GM23338 (cell line): ENCODE measurements at regions not wholly inside any gene's neighbourhood (a gene's known extent, or its start where the extent isn't known, plus 50 kb on each side); places are given as distances from the start of the nearest gene placed in this dataset.

ENCODE experiments used
- ATAC-seq: fragments of 200-7000 bp; cut with Tn5 transposase; 3 replicates; pipeline ENCODE4 v1.9.1; 2020
- DNase-seq: peaks from one replicate; pipeline ENCODE4 v3.0.0-alpha.2; 2015; ENCODE audit warnings: low spot score
- H2AFZ ChIP-seq: fragments of 200-600 bp; sonication (generic); 2 replicates; pipeline ENCODE4 v1.8.0; 2016; ENCODE audit warnings: antibody characterized with exemption, mild to moderate bottlenecking, moderate library complexity
- H3F3A ChIP-seq: fragments of 200-600 bp; sonication (generic); replicated peaks from 2 replicates; pipeline ENCODE4 v1.8.0; 2017; ENCODE audit warnings: antibody characterized with exemption, mixed run types, low read depth
- H3K27ac ChIP-seq: fragments of 200-600 bp; sonication (generic); 2 replicates; pipeline ENCODE4 v1.6.1; 2016; ENCODE audit warnings: low read depth
- H3K27me3 ChIP-seq: fragments of 200-600 bp; sonication (generic); 2 replicates; pipeline ENCODE4 v1.8.0; 2016; ENCODE audit warnings: mild to moderate bottlenecking, mixed run types, moderate library complexity; ENCODE audit not compliant: insufficient read depth
- H3K36me3 ChIP-seq: fragments of 200-600 bp; sonication (generic); 2 replicates; pipeline ENCODE4 v1.8.0; 2016; ENCODE audit warnings: mild to moderate bottlenecking; ENCODE audit not compliant: insufficient read depth
- H3K4me1 ChIP-seq: fragments of 200-600 bp; sonication (generic); 2 replicates; pipeline ENCODE4 v1.8.0; 2016; ENCODE audit warnings: mild to moderate bottlenecking, moderate library complexity; ENCODE audit not compliant: insufficient read depth
- H3K4me2 ChIP-seq: fragments of 200-600 bp; sonication (generic); 2 replicates; pipeline ENCODE4 v1.7.1; 2017; ENCODE audit warnings: mixed run types
- H3K4me3 ChIP-seq: fragments of 200-600 bp; sonication (generic); 2 replicates; pipeline ENCODE4 v1.6.1; 2016; ENCODE audit warnings: mixed run types
- H3K79me2 ChIP-seq: fragments of 200-600 bp; sonication (generic); replicated peaks from 2 replicates; pipeline ENCODE4 v1.8.0; 2017; ENCODE audit warnings: mild to moderate bottlenecking; ENCODE audit not compliant: insufficient read depth
- H3K9me2 ChIP-seq: fragments of 200-600 bp; sonication (generic); 2 replicates; pipeline ENCODE4 v1.8.0; 2017; ENCODE audit not compliant: insufficient read depth
- H4K20me1 ChIP-seq: fragments of 200-600 bp; sonication (generic); replicated peaks from 2 replicates; pipeline ENCODE4 v1.8.0; 2017; ENCODE audit warnings: mild to moderate bottlenecking; ENCODE audit not compliant: insufficient read depth
- H3K27ac Mint-ChIP-seq: 2 replicates; pipeline ENCODE4 v1.8.0; 2020; ENCODE audit warnings: inconsistent platforms, mild to moderate bottlenecking, moderate library complexity, mixed read lengths
- H3K27me3 Mint-ChIP-seq: 3 replicates; pipeline ENCODE4 v1.8.0; 2022; ENCODE audit warnings: low read depth, mild to moderate bottlenecking, moderate library complexity, mixed read lengths, inconsistent platforms; ENCODE audit not compliant: insufficient read depth, poor library complexity
- H3K36me3 Mint-ChIP-seq: 3 replicates; pipeline ENCODE4 v1.8.0; 2021; ENCODE audit warnings: low read depth, mild to moderate bottlenecking, inconsistent platforms, moderate library complexity, mixed read lengths
- H3K4me1 Mint-ChIP-seq: 3 replicates; pipeline ENCODE4 v1.8.0; 2020; ENCODE audit warnings: mild to moderate bottlenecking, inconsistent platforms, mixed read lengths
- H3K4me3 Mint-ChIP-seq: 3 replicates; pipeline ENCODE4 v1.8.0; 2021; ENCODE audit warnings: moderate library complexity, mild to moderate bottlenecking, inconsistent platforms, mixed read lengths
- H3K9me3 Mint-ChIP-seq: 3 replicates; pipeline ENCODE4 v1.8.0; 2020; ENCODE audit warnings: moderate library complexity, mild to moderate bottlenecking, inconsistent platforms, mixed read lengths
- CREB1 ChIP-seq: fragments of 250-450 bp; sonication (Bioruptor Pico); IDR thresholded peaks from 2 replicates; pipeline ENCODE4 v1.5.0; 2020; ENCODE audit warnings: low read depth, mild to moderate bottlenecking, moderate library complexity
- CTCF ChIP-seq, 2 experiments: fragments of 200-600 bp in 1 of 2; sonication (generic) in 1 of 2; conservative IDR thresholded peaks; 2 replicates each; pipeline versions ENCODE4 v1.5.1 to v1.6.1; 2016 to 2017; ENCODE audit warnings: antibody characterized with exemption in 2 of 2, low read depth in 2 of 2, mild to moderate bottlenecking in 2 of 2, moderate library complexity in 1 of 2
- JUNB ChIP-seq: IDR thresholded peaks from one replicate; pipeline ENCODE4 v1.6.1; 2016; ENCODE audit warnings: antibody characterized with exemption; ENCODE audit not compliant: unreplicated experiment
- POLR2AphosphoS5 ChIP-seq: IDR thresholded peaks from 2 replicates; pipeline ENCODE4 v1.6.1; 2016; ENCODE audit warnings: antibody characterized with exemption, low read depth
- REST ChIP-seq: IDR thresholded peaks from one replicate; pipeline ENCODE4 v1.6.1; 2018; ENCODE audit warnings: antibody characterized with exemption; ENCODE audit not compliant: unreplicated experiment
- STAT1 ChIP-seq: IDR thresholded peaks from one replicate; pipeline ENCODE4 v1.6.1; 2016; ENCODE audit warnings: antibody characterized with exemption; ENCODE audit not compliant: unreplicated experiment
- ZNF331 ChIP-seq: fragments of 250-450 bp; sonication (Bioruptor Pico); IDR thresholded peaks from 2 replicates; pipeline ENCODE4 v1.5.0; 2020; ENCODE audit warnings: low read depth, mild to moderate bottlenecking, moderate library complexity
- ZNF462 ChIP-seq: fragments of 250-450 bp; sonication (Bioruptor Pico); IDR thresholded peaks from 2 replicates; pipeline ENCODE4 v1.5.0; 2020; ENCODE audit warnings: mild to moderate bottlenecking, moderate library complexity

- peaks cover 26% of the 10 kb centered on the region for H3K27me3 Mint-ChIP-seq
- ATAC-seq (no peak), DNase-seq (no peak)
- H3K9me3 Mint-ChIP-seq: no peaks in the 10 kb centered on the region; the same call in 2 of the 3 replicates
- peaks cover 42% of the 10 kb centered on the region for H3K4me1 Mint-ChIP-seq
- Histone ChIP-seq H3K4me2 (peak overlapping the region; percentile 84), H3K36me3 (no peaks in the 10 kb centered on the region; the same call in 1 of the 2 replicates), H3K4me3 (no peak overlapping the region), H3K9me2 (no peaks in the 10 kb centered on the region), H4K20me1 (no peaks in the 10 kb centered on the region), H3F3A (peaks cover 8% of the 10 kb centered on the region; the same call in 1 of the 2 replicates), H3K27ac (no peak overlapping the region), H3K79me2 (no peaks in the 10 kb centered on the region), H2AFZ (no peak overlapping the region; the same call in 1 of the 2 replicates), H3K4me1 (peaks cover 42% of the 10 kb centered on the region), H3K27me3 (peaks cover 47% of the 10 kb centered on the region)
- H3K36me3 Mint-ChIP-seq: no peaks in the 10 kb centered on the region
- TF ChIP-seq JUNB: no peak
- TF ChIP-seq CTCF (conservative IDR thresholded peaks at IDR 0.05; ENCODE audit: low read depth in 2 of 2): no peak
- TF ChIP-seq CREB1 (CRISPR knock-in tag): no peak
- TF ChIP-seq REST: no peak
- no peak for TF ChIP-seq ZNF462 (CRISPR knock-in tag)
- no peak for TF ChIP-seq STAT1
- TF ChIP-seq POLR2AphosphoS5: no peak
- TF ChIP-seq ZNF331 (CRISPR knock-in tag): no peak
- H3K4me3 Mint-ChIP-seq: peak overlapping the region; percentile 27; the same call in 1 of the 3 replicates
- H3K27ac Mint-ChIP-seq: no peak overlapping the region
Measured at GRCh38 chr18:76622651-76623050, 127.6 kb upstream of the ZNF516 start.
